AG09309 (cell line): ENCODE measurements at regions not wholly inside any gene's neighbourhood (a gene's known extent, or its start where the extent isn't known, plus 50 kb on each side); places are given as distances from the start of the nearest gene placed in this dataset.

Experiments used
- DNase-seq: peaks from one replicate; pipeline ENCODE4 v3.0.0-alpha.2; 2010; ENCODE audit warnings: low read depth
- H3K4me3 ChIP-seq: 2 replicates; pipeline ENCODE4 v1.5.1; 2011; ENCODE audit warnings: mild to moderate bottlenecking, low read depth, low read length, moderate library complexity; ENCODE audit not compliant: control insufficient read depth
- TF ChIP-seq, protein P1 (sequence below): IDR thresholded peaks from 2 replicates; pipeline ENCODE4 v1.5.1; 2011; ENCODE audit warnings: mild to moderate bottlenecking, low read depth, low read length, inconsistent platforms; ENCODE audit not compliant: insufficient read depth, control insufficient read depth; ENCODE audit errors: missing control alignments

DNA sequence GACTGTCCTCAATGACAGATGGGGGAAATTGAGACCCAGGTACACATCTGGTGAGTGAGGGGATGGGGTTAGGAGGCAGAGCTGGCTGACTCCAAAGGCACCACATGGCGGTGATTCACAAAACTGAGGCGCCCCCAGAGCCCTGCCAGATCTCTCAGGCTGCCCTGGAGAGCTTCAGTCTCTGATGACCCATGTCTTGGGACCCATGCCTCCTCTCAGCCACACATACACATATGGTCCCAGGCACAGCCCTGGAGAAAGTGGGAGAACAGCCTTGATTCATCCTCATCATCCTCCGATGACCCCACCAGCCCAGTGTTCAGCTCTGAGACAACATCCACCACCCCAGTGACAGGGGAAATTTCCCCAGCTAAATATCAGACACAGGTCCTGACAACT is 426.0 kb downstream of the RPS24 start:
- no peak for DNase-seq

DNA sequence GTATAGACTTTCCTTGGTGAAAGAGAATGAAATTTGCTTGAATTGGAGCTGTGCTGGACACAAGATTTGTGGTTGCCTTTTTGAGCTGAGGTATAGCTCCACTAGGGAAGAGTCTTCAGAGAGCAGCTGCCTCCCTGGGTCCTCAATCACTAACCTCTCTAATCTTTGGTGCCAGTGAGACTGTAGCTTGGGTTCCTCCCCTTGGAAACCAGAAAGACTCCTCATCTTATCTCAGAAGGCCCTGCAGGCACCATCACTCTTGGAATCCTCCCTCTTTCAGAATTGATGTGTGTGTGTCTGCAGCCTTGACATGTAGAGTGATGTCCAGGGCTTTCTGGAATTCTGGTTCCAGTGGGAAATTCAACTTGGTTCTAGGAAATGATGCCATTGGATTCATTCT is 426.5 kb downstream of the RPS24 start:
- H3K4me3 ChIP-seq: no peak overlapping the region
- TF ChIP-seq, protein P1, sequence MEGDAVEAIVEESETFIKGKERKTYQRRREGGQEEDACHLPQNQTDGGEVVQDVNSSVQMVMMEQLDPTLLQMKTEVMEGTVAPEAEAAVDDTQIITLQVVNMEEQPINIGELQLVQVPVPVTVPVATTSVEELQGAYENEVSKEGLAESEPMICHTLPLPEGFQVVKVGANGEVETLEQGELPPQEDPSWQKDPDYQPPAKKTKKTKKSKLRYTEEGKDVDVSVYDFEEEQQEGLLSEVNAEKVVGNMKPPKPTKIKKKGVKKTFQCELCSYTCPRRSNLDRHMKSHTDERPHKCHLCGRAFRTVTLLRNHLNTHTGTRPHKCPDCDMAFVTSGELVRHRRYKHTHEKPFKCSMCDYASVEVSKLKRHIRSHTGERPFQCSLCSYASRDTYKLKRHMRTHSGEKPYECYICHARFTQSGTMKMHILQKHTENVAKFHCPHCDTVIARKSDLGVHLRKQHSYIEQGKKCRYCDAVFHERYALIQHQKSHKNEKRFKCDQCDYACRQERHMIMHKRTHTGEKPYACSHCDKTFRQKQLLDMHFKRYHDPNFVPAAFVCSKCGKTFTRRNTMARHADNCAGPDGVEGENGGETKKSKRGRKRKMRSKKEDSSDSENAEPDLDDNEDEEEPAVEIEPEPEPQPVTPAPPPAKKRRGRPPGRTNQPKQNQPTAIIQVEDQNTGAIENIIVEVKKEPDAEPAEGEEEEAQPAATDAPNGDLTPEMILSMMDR: no peak
- DNase-seq: no peak

More for the DNA sequence above, 426.0 kb downstream of the RPS24 start:
- no peak overlapping the region for H3K4me3 ChIP-seq
- TF ChIP-seq, protein P1: no peak

DNA sequence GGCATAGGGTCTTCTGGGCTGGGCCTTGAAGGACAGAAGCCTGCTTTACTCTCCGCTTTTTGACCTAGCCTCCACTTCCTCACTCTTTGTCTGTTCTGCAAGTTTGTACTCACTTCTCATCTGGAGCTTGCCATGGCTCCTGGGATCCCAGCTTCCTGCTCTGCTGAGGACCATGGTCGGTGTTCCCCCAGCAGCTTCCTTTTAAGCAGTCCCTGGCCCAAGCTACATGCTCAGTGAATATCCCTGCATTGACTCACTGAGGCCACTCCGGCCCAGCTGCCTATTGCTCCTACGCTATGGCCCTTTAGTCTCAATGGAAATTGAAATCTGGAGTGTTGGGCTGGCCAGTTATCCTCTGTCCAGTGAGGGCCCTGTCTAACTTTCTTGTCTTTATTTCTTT is 427.7 kb downstream of the RPS24 start:
- TF ChIP-seq, protein P1: no peak
- no peak for DNase-seq
- no peak overlapping the region for H3K4me3 ChIP-seq

DNA sequence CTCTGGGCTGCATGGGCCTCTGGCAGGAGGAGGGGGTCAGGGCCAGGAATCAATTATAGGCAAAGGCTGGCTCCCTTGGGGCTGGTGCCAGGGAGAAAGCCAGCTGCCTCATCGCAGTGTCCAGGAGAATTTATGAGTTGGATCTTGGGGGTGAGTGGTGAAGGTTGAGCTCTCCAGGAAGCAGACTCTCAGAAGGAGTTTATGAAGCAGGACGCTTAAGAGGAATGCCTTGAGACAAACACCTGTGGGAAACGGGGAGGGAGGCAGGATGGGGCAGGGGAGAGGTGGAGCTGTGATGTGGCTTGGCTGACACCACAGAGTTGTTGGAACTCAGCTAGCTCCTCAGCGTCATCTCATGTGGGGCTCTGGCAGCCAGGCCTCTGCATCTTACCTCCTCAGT is 428.5 kb downstream of the RPS24 start:
- TF ChIP-seq, protein P1: no peak

DNA sequence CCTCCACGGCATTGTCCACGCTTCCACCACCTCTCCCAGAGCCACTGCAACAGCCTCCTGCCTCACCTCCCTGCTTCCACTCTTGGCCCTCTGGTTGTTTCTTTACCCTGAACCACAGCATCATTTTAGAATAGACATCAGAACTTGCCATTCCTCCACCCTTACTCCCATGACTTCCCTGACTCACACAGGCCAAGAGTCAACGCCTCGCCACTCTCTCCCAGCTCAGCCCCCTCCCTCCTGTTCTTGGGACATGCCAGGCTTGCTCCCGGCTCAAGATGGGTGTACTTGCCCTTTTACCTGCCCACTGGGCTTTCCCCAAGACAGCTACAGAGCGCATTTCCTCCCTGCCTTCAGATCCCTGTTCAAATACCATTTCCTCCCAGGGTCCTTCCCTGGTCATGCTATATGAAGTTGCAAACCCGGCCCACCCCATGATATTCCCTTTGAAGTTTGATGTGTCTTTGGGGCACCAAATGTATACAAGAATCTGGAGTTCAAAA is 429.1 kb downstream of the RPS24 start:
- no peak for DNase-seq
- no peak overlapping the region for H3K4me3 ChIP-seq
- TF ChIP-seq, protein P1: no peak

More for the DNA sequence above, 428.5 kb downstream of the RPS24 start:
- H3K4me3 ChIP-seq: no peak overlapping the region
- DNase-seq: no peak

DNA sequence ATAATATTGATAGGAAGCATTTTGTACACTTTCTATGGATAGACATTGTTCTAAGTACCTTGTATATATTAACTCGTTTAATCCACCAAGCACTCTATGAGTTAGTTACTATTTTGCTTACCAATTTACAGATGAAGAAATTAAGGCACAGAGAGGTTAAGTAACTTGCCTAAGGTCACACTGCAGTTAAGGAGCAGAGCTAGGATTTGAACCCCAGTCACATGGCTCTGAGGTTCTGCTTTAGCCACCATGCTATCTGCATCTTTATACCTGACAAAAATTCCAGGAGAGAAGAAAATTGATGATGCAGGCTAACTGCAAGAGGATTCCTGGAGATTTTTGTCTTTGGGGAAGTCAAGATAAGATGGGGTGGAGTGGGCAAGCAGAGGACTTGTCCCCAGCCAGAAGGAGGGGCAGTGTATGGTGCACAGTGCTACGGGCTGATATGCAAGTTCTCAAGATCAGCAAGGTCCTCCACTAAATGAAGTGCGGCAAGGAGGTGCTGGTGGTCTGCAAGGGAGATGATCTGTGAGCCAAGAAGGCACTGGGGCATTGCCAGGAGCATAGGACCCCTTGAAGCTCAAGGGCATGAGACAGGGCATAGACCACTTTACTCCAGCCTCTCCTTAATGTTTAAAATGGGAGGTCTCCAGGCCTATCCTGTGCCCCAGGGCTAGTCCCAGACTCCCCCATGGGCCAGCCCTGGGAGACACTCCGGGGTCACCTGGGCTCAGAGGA is 430.6 kb downstream of the RPS24 start:
- DNase-seq: no peak
- no peak overlapping the region for H3K4me3 ChIP-seq
- TF ChIP-seq, protein P1: no peak

DNA sequence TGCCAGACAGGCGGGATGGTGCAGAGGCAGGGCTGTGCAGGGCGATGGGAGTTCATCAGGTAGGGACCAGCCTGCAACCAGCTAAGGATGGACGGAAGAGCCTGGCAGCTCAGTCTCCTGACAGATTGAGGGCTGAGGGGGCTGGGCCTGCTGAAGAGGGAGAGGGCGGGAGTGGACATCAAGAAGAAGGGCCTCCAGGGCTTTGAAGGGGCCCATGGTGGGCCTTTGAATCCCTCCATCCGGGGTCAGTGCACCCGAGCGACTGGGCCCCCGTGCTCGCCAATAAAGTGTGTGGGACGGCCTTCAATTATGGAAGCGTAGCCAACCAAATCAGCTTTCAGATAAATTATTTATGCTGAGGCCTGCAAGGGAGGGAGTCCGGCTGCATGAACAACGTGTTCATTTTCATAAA is 431.2 kb downstream of the RPS24 start:
- TF ChIP-seq, protein P1: no peak
- no peak overlapping the region for H3K4me3 ChIP-seq
- no peak for DNase-seq
